GM21390 (cell line): ENCODE measurements at regions not wholly inside any gene's neighbourhood (a gene's known extent, or its start where the extent isn't known, plus 50 kb on each side); places are given as distances from the start of the nearest gene placed in this dataset.

ENCODE experiments used
- ATAC-seq: cut with Tn5 transposase; IDR thresholded peaks from one replicate; pipeline ENCODE4 v1.9.1; 2021; ENCODE audit not compliant: unreplicated experiment

- no peak for ATAC-seq
Observed at GRCh38 chr4:10336471-10336870, 120.8 kb downstream of the ZNF518B start.

- no peak for ATAC-seq
Observed at GRCh38 chr4:10335050-10335449, 122.2 kb downstream of the ZNF518B start.

- no peak for ATAC-seq
Observed at GRCh38 chr4:10334506-10335028, 122.7 kb downstream of the ZNF518B start.

- ATAC-seq, result no peak
Observed at GRCh38 chr4:10333942-10334341, 123.3 kb downstream of the ZNF518B start.

- ATAC-seq, result no peak
Observed at GRCh38 chr4:10326075-10326474, 131.2 kb downstream of the ZNF518B start.

GRCh38 chr4:10321931-10322330, 135.3 kb downstream of the ZNF518B start:
- no peak for ATAC-seq

GRCh38 chr4:10320130-10320529, 137.1 kb downstream of the ZNF518B start:
- ATAC-seq, result no peak

- no peak for ATAC-seq
Observed at GRCh38 chr4:10317345-10317744, 139.9 kb downstream of the ZNF518B start.

- no peak for ATAC-seq
Observed at GRCh38 chr4:10316851-10317250, 140.4 kb downstream of the ZNF518B start.

GRCh38 chr4:10315638-10316037, 141.6 kb downstream of the ZNF518B start:
- ATAC-seq, result peak; percentile 51

GRCh38 chr4:10312568-10312967, 144.7 kb downstream of the ZNF518B start:
- no peak for ATAC-seq

- ATAC-seq, result no peak
Observed at GRCh38 chr4:10311939-10312338, 145.3 kb downstream of the ZNF518B start.

GRCh38 chr4:10305816-10306215, 151.4 kb downstream of the ZNF518B start:
- ATAC-seq, result no peak

GRCh38 chr4:10303291-10303690, 153.9 kb downstream of the ZNF518B start:
- no peak for ATAC-seq

- ATAC-seq, result no peak
Observed at GRCh38 chr4:10302096-10302495, 155.1 kb downstream of the ZNF518B start.

GRCh38 chr4:10299601-10300000, 157.6 kb downstream of the ZNF518B start:
- ATAC-seq, result no peak

GRCh38 chr4:10298681-10299080, 158.5 kb downstream of the ZNF518B start:
- ATAC-seq, result no peak

GRCh38 chr4:10296730-10297129, 160.5 kb downstream of the ZNF518B start:
- no peak for ATAC-seq

GRCh38 chr4:10295301-10295700, 161.9 kb downstream of the ZNF518B start:
- no peak for ATAC-seq

GRCh38 chr4:10289538-10289906, 167.7 kb downstream of the ZNF518B start:
- ATAC-seq, result no peak

GRCh38 chr4:10288830-10289537, 168.2 kb downstream of the ZNF518B start:
- ATAC-seq, result no peak

- no peak for ATAC-seq
Observed at GRCh38 chr4:10285028-10285427, 168.4 kb upstream of the WDR1 start.

- no peak for ATAC-seq
Observed at GRCh38 chr4:10283761-10284160, 167.2 kb upstream of the WDR1 start.
